ENCODE measurements at regions not wholly inside any gene's neighbourhood (a gene's known extent, or its start where the extent isn't known, plus 50 kb on each side); places are given as distances from the start of the nearest gene placed in this dataset.
A peak's percentile ranks its signal among the peaks of the same experiment; 100 is the strongest.
"Not testable (repeated sequence)": the region's sequence is repeated elsewhere in the genome, so short reads cannot be mapped to it uniquely, and the experiment has no call there.

- Histone ChIP-seq H3K4me3 (ENCODE audit: low read depth, low read length) (no peak overlapping the region), H3K36me3 (replicated peaks) (no peaks in the 10 kb centered on the region), H3K27me3 (replicated peaks) (no peaks in the 10 kb centered on the region), H3K27ac (no peak overlapping the region)
- no peak for TF ChIP-seq CTCF (IDR thresholded peaks at IDR 0.05; ENCODE audit: low read depth, low read length, missing control alignments)
- in situ Hi-C loops (cut with HindIII; ENCODE audit: low pct_ligation_motif_present, low sequenced_read_pairs), result no loop called here
- DNase-seq, result no peak
These were observed 117.5 kb upstream of the KRR1 start for GRCh38 chr12:75628916-75629315.

GRCh38 chr12:75628511-75628910 lies 117.1 kb upstream of the KRR1 start:
- TF ChIP-seq CTCF (IDR thresholded peaks at IDR 0.05; ENCODE audit: low read depth, low read length, missing control alignments), result no peak
- DNase-seq, result no peak
- no peak overlapping the region for H3K27ac ChIP-seq
- no peak overlapping the region for H3K4me3 ChIP-seq (ENCODE audit: low read depth, low read length)
- H3K27me3 ChIP-seq (replicated peaks), result no peaks in the 10 kb centered on the region
- in situ Hi-C loops (cut with HindIII; ENCODE audit: low pct_ligation_motif_present, low sequenced_read_pairs), result no loop called here
- no peaks in the 10 kb centered on the region for H3K36me3 ChIP-seq (replicated peaks)

- TF ChIP-seq CTCF (IDR thresholded peaks at IDR 0.05; ENCODE audit: low read depth, low read length, missing control alignments), result peak; percentile 49
- DNase-seq, result peak; percentile 40
- H3K4me3 ChIP-seq (ENCODE audit: low read depth, low read length), result no peak overlapping the region
- H3K27me3 ChIP-seq (replicated peaks), result no peaks in the 10 kb centered on the region
- in situ Hi-C loops (cut with HindIII; ENCODE audit: low pct_ligation_motif_present, low sequenced_read_pairs), result no loop called here
- H3K36me3 ChIP-seq (replicated peaks), result no peaks in the 10 kb centered on the region
- peak overlapping the region; percentile 31 for H3K27ac ChIP-seq
These were observed 112.3 kb upstream of the KRR1 start for GRCh38 chr12:75623631-75624154.

- Histone ChIP-seq H3K4me3 (ENCODE audit: low read depth, low read length) (no peak overlapping the region), H3K36me3 (replicated peaks) (no peaks in the 10 kb centered on the region), H3K27ac (no peak overlapping the region), H3K27me3 (replicated peaks) (no peaks in the 10 kb centered on the region)
- no peak for DNase-seq
- TF ChIP-seq CTCF (IDR thresholded peaks at IDR 0.05; ENCODE audit: low read depth, low read length, missing control alignments), result no peak
- in situ Hi-C loops (cut with HindIII; ENCODE audit: low pct_ligation_motif_present, low sequenced_read_pairs), result no loop called here
These were observed 111.1 kb upstream of the KRR1 start for GRCh38 chr12:75622492-75622891.

GRCh38 chr12:75614396-75614795 lies 103.0 kb upstream of the KRR1 start:
- in situ Hi-C loops (cut with HindIII; ENCODE audit: low pct_ligation_motif_present, low sequenced_read_pairs); H3K27ac ChIP-seq; H3K4me3 ChIP-seq (ENCODE audit: low read depth, low read length); H3K27me3 ChIP-seq (replicated peaks); DNase-seq; H3K36me3 ChIP-seq (replicated peaks): not testable (repeated sequence)

GRCh38 chr12:75613981-75614380 lies 102.6 kb upstream of the KRR1 start:
- in situ Hi-C loops (cut with HindIII; ENCODE audit: low pct_ligation_motif_present, low sequenced_read_pairs), result no loop called here
- Histone ChIP-seq H3K27ac (no peak overlapping the region), H3K4me3 (ENCODE audit: low read depth, low read length) (no peak overlapping the region), H3K36me3 (replicated peaks) (no peaks in the 10 kb centered on the region), H3K27me3 (replicated peaks) (no peaks in the 10 kb centered on the region)
- no peak for TF ChIP-seq CTCF (IDR thresholded peaks at IDR 0.05; ENCODE audit: low read depth, low read length, missing control alignments)
- no peak for DNase-seq
